Muscle of arm (tissue), 1 donor: ENCODE measurements at regions not wholly inside any gene's neighbourhood (a gene's known extent, or its start where the extent isn't known, plus 50 kb on each side); places are given as distances from the start of the nearest gene placed in this dataset.

ENCODE experiments used
- DNase-seq: peaks from one replicate; pipeline ENCODE4 v3.0.0-alpha.2; 2013

DNA sequence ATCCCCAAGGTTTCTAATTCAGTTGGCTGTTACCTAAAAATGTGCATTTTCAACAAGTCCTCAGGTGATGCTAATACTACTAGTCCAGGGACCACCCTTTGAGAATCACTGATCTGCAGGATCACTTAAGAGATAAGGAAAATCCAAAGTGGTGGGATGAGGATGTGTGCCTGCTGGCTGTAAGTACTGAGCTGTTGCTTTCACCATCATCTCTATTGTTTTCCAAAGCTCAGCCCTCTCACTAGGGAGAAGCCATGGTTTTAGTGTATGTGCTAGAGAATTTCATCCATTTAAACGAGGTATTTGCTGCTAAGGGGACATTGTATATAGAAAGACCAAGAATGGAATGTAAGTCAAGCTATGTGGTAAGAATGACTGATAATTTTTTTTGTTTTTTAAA, 202.3 kb downstream of the KIF21A start:
- DNase-seq = no peak

DNA sequence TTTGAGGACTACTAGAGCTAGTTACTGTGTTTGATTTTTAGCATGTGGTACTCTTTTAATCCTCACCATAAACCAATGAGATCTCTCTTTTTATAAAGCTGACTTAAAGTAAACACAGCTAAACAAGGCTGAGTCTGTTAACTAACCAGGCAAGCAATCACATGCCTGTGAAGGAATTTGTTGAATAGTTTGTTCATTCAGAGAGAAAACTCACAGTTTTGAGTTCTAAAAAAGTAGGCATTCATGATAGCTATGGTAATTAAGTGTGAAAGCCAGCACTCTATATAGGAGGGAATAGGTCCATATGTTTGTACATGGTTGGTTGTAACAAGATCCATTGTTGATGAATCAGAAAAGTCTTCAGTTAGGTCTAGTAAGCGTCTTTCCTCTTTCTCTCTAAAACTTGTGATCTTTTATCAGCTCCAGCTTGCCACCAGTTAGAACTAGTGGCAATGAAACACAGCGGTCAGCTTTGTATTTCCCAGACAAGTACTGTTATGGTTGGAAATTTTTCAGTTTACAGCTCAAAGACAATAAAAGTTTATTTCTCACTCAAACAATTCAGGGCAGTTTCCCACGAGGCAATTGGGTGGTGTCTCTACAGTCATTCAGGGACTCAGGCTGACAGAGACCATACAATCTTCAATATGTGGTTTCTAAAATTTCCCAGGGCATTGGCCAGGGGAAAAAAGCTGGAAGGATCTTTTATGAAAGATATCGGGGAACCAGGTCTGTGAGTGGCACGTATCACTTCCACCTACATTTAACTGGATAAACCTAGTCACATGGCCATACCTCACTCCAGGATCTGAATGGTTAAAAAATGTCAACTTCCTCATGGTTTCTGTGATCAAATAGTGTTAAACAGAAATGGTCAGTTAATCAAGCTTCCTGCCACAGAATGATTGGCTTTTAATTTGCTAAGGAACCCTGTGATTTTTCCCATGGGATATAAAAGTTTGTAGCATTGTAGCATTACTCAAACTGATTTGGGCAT, 203.1 kb downstream of the KIF21A start:
- no peak for DNase-seq

DNA sequence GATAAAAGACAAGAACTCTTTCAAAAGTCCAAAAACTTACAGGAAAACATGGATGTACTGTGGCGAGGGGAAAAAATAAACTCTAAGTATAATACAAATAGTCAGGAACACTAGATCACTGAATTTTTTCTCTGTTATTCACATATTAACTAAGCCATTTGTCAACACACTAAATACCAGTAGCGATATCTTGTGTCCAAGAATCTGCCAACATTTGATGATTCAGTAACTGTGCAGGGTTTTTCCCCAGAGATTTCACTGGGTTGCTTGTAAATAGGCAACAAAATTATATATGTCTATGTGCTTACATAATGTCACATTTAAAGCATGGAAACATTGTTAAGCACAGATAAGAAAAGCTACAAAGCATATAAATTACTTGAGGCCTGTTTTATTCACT, 205.9 kb downstream of the KIF21A start:
- no peak for DNase-seq

DNA sequence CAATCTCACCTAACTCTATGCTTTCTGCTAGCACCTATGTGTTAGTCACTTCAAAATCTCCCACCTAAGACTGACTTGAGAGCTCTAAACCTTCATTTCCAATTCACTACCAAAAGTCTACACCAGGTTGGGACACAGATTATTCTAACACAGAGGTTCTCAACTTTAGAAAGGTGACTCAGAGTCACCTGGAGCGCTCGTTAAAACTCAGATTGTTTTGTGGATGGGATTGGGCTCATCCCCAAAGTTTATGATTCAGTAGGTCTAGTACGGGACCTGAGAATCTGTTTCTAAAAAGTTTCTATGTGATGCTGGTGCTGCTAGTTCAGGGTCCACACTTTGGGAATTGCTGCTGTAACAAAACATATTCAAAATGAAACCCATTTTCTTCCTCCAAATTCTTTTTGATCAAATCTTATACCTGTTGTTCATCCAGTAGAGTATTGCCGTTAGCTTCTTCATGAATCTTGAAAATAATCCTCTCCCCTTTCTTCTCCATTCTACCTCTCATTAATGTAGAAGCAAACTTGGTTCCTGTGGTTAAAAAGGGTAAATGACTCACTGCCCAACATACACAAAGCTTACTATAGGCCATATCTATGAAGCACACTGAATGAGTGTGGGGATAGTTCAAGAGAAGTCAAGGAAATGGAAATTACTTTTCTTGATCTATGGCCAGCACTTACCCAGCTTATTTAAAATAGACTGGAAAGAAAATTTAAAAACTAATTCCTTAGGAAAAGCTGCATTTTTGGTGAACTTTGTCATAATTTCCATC, 206.7 kb downstream of the KIF21A start:
- DNase-seq = no peak

DNA sequence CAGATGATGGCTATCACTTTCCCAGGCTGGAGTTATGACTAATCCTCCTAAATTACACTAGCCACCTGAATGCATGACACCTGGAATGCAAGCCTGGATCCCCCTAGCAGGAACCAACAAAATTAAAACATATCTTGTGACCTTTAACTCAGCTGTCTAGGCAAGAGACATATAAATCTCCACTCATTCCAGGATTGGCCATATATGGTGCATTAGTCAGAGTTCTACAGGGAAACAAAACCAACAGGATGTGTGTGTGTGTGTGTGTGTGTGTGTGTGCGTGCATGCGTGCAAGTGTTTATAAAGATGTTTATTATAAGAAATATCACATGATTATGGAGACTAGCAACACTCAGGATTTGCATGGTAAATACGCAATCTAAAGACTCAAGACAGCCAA, 212.8 kb downstream of the KIF21A start:
- DNase-seq = no peak

DNA sequence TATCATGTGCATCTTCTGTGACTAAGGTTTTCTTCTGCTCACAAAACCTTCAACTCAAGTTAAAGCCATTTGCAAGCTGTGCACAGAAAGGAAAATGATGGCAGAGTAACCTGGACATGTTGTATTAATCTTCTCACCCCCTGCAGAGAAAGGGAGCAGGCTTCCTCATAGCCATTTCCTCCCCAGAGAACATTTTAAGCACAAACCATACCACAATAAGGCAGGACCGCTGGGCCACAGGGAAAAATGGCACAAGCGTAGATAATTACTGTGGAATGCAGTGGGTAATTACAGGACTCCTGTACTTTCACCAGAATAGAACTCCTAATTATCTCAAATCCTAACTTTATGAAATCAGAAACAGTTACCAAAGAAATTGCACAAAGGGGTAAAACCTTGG, 215.7 kb downstream of the KIF21A start:
- no peak for DNase-seq

DNA sequence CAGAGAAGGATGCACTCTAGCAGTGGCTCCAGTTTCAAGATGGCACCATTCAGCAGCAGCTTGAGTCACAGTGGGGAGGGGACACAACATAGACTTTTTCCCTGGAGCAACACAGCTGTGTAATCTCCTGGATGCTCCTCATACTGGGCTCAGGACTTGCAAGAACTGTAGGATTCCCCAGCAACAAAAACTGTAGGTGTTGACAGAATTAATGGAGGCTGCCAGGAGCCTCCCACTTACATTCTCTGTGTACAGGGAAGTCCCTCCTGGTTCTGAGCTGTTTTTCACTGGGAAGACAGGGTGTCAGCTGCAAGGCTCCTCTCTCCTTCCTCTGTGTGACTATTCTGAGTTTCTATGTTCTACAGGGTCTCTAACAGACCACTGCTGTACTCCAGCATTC, 217.9 kb downstream of the KIF21A start:
- DNase-seq = no peak

DNA sequence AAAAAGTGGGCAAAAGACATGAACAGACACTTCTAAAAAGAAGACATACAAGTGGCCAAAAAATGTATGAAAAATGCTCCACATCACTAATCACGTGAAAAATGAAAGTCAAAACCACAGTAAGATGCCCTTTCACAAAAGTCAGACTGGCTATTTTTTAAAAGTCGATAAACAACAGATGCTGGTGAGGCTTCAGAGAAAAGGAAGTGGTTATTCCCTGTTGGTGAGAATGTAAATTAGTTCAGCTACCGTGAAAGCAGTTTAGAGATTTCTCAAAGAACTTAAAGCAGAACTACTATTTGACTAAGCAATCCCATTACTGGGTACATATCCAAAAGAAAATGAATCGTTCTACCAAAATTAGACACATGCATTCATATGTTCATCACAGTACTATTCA, 237.0 kb downstream of the KIF21A start:
- no peak for DNase-seq

DNA sequence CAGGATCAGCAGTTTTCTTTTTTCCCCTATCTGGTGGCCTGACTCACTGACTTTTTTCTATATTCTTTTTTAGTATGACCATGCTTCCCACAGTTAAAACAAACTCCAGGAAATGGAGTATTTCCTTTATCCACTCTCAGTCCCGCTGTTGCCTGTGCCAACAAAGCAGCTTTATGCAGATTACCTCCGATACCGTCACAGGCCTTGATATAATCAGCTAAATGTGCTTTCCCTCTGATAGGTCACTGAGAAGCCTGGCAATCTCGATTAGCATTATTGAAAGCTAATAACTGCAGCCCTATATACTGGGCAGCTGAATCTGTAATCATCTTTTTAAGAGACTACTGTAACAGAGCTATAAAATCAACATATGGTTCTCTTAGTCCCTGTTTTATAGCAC, 243.6 kb downstream of the KIF21A start:
- no peak for DNase-seq

DNA sequence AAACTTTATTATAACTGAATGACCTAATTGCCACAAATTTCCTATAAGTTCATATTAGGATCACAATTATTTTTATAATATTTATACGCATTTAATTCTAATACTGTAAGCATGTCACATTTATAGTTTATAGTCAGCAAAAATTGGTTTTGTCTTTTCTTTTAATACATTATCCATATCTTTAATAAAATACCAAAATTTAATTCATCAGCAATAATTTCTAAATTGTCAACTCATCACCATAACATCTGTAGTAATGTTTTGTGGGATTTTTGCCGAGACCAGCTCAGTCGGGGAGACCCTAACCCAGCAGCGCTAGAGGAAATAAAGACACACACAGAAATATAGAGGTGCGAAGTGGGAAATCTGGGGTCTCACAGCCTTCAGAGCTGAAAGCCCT, 254.2 kb downstream of the KIF21A start:
- DNase-seq = no peak

DNA sequence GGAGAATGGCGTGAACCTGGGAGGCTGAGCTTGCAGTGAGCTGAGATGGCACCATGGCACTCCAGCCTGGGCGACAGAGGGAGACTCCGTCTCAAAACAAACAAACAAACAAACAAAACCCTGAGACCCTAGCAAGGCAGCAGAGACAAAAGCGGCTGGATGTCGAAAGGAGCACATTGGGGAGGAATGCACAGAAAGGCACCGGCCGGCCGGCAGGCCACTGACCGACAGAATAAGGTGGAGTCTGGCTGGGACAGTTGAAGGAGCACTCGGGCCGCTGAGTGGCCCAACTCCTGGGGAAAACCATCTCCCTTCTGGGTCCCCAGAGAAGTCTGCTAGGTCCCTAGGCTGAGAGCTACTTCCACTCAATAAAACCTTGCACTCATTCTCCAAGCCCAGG, 256.2 kb downstream of the KIF21A start:
- no peak for DNase-seq

DNA sequence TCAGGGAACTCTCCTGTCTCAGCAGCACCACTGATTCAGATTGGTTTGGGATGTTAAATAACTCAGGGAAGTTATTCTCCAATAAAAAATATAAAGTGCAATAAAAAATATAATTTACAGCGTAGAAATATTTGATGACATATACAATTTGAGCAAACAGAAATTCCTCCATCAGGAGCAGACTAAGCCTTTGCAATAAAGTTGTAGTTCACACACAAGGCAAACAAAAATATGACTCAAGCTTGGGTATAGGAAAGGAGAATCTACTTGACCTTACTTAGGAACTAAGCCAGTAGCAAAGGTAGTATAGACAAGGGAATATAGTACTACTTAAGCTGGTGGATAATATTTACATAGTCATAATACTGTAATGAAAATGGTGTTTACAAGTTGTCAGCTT, 264.1 kb downstream of the KIF21A start:
- no peak for DNase-seq

DNA sequence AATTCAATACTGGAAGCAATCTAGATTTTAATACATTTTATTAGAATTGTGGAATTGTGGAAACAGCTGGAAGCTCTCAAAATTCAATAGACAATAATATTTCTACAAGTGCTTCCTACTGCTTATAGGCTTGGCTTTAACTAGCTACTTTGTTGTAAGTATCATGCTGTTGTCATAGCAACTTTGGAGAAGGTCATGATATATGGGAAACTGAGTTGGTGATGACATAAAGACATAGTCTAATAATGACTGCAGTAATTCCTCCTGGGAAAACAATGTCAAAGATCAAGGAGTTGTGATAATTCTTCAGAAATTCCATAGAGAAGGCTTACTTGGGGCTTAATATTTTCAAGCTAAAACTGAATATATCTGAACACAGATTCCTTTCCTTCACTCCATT, 266.6 kb downstream of the KIF21A start:
- peak; percentile 85 for DNase-seq

DNA sequence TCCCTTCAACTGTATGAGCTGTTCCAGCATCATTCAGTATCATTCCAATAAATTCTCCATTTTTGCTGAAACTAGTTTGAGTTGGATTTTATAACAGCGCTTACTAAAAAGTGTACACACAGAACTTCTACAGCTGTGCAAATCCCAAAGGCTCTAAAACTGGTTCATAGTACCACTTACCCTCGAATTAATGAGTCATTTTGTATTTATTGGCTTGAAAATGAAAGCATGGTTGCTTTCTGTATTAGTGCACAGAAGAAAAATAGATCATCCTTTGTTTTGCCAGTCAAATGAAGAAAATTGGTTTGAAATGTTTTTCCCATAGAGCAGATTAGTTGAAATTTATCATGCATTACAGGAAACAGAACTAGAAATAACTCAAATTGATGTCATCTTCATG, 268.3 kb upstream of the CPNE8 start:
- peak; percentile 66 for DNase-seq

DNA sequence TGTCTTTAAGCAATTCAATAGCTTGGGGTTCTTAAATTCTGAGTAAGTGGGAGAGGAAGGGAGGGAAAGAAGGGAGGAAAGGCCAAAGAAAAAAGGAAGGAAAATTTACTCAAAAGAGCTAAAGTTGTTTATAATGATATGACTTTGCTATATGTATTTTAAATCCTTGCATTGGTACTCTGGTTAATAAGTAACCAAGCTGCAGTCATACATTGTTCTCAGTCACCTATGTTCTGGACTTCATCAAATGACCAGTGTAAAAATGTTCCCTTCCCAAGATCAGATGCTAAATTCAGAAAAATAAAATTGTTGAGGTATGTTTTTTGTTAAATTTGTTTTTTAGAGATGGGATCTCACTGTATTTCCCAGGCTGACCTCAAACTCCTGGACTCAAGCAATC, 259.9 kb upstream of the CPNE8 start:
- DNase-seq = no peak

DNA sequence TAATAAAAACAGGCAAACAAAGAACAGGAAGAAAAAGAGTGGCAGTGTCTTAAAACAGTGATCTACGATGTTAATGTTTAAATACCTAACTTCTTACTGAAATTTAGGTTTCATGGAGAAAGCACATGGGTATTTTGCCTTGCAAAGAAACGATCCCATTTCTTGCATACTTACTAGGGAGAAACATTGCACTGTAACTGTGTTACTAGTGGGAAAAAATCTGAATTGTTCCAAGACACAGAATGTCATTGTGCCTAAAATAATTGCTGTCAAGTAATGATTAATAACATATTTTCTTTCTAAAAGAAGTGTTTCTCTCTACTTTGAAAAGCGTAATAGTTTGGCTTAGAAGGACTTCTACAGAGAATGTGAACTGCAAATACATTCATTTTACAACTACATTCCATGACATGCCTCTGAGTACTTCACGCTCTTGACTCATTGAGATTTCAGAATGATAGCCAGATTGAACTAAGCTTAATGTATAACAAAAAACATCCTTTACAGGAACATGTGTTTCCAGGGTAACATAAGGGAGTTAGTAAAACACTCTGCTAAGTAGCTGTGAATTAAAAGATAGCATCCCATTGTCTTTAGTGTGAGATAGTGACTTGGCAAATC, 256.2 kb upstream of the CPNE8 start:
- DNase-seq = no peak

DNA sequence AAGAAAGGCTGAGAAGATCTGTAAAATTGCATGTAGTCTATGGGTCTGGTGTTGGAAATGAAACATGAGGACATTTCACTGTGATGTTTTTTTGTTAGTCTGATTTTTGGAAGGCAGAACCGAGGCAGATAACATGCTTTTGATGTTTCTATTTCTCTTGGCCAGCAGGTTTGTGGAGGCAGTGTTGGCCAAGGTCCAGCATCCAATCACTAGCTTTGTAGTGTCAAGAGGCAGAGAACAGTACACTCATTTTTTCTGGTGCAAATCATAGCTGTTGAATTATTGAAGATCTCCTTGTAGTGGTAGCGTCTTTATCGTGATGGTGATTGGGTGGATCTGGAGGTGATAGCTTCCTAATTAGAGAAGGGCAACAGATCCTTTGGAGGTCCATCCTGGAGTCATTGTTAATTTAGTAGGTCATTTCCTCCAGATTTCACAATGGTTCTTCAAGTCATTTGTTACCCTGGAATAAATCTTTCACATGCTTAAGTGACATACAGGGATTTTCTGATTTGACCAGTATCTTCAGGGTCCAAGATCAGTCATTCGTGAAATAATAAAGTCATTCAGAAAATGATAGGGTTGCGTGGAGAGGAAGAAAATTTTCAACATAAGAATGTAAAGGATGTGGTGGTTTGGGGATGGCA, 252.4 kb upstream of the CPNE8 start:
- DNase-seq = no peak

DNA sequence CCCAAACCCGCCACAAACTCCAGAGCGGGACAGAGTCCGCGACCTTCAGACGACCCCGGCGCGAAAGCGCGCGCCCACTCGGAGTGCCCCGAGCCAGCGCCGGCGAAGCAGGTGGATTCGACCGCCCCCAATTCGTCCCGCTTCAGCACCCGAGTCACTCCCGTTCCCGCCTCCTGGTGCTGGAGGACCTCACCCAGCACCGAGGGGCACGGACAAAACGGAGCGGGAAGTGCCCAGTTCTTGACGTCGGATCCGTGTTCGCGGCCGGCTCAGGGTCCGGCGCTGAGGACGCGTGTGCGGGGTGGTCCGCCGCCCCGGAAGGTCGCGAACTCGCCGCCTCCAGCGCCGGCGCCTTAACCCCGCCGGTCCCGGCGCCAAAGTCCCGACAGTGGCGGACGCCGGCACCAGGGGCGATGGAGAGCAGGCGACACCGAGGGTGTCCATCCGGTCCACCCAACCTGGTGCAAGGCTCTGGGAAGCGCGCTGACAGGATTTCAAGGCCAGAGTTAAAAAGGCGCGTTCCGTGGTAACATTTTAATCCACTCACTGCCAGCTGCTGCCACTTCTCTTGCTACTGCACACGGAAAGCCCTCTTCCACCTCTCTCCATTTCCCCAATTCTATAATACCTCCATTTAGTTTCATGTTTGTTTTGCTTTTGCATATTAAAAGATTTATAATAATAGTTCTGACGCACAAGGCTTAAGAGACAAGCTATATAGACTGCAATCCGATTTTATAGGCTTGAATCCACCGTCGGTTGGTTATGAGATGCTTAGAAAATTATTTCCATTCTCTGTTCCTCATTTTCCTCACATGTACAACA, 240.0 kb upstream of the CPNE8 start:
- no peak for DNase-seq

DNA sequence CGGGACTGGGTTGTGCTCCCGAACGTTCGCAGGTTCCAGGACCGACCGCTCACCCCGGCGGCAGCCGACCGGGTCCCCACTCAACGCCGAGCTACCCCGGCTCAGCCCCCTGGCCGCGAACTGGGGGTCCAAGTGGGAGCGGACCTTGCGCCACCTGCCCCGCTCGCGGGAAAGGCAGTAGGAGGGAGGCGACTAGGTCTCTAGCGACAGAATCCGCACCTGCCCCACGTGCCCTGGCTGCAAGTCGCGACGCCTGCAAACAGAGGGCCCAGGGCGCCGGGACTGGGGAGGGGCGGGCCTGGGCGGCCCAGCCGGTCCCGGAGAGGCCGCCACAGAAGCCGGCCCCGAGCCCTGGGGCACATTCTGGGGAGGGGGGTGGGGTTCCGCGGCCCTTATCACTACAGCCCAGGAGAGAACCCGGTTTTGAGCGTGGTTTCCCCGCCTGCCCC, 239.2 kb upstream of the CPNE8 start:
- DNase-seq = no peak

DNA sequence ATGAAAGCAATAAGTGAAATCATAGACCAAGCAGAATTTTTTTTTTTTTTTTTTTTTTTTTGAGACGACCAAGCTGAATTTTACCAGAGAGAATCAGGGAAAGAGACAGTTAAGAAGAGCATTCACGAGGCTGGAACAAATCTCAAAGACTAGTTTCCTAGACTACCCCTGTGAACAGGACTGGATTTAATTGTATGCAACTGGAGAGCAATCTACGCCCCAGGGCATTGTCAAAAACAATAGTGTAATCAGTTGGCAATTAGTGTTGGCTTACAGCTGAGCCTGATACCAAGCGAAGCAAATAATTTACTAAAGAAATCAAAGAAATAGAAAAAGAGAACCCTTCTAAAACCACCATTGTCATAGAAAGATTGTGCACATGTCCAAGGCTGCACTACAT, 232.9 kb upstream of the CPNE8 start:
- no peak for DNase-seq

DNA sequence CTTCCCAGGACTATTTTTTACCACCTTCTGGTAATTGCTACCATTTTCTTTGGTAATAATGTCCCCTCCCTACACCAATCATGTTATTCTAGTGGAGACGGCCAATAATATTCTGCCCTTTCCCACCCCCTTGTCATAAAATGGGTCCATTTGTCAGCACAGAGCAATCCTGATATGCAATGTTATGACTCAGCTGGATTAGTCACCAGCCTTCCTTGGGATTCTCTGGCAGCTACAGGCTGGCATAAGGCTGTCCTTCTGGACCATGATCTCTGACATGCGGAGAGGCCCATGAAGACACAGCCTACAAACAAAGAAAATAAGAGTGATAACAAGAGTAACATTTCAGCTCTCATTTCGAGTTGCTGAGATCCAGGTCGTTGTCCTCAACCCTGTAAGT, 222.0 kb upstream of the CPNE8 start:
- no peak for DNase-seq
